ENCODE measurements at regions not wholly inside any gene's neighbourhood (a gene's known extent, or its start where the extent isn't known, plus 50 kb on each side); places are given as distances from the start of the nearest gene placed in this dataset.

DNA sequence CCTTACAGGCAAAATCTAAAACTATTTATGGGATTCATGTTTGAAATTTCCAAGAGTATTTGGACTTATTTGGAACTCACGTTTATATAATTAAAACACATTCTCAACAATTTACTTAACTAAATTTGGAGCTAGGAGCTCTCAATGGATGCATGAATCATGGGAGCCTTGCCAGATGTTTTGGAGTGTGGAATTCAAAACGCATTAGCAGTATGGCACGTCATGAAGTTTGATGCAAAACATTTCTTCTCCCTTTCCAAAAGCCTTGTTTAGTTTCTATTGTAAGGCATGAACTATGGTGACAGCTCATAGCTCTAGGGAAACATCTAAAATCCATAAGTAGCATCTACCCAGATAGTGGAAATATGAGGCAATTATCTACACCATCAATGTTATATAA is 701.6 kb downstream of the SATB2 start:
- TF ChIP-seq, protein P1, sequence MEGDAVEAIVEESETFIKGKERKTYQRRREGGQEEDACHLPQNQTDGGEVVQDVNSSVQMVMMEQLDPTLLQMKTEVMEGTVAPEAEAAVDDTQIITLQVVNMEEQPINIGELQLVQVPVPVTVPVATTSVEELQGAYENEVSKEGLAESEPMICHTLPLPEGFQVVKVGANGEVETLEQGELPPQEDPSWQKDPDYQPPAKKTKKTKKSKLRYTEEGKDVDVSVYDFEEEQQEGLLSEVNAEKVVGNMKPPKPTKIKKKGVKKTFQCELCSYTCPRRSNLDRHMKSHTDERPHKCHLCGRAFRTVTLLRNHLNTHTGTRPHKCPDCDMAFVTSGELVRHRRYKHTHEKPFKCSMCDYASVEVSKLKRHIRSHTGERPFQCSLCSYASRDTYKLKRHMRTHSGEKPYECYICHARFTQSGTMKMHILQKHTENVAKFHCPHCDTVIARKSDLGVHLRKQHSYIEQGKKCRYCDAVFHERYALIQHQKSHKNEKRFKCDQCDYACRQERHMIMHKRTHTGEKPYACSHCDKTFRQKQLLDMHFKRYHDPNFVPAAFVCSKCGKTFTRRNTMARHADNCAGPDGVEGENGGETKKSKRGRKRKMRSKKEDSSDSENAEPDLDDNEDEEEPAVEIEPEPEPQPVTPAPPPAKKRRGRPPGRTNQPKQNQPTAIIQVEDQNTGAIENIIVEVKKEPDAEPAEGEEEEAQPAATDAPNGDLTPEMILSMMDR (IDR thresholded peaks at IDR 0.05; ENCODE audit: insufficient read depth, low read depth, low read length, missing control alignments) = no peak
- H3K4me3 ChIP-seq (ENCODE audit: low read depth, low read length) = no peak overlapping the region
- no peak for DNase-seq (ENCODE audit: low read depth)

DNA sequence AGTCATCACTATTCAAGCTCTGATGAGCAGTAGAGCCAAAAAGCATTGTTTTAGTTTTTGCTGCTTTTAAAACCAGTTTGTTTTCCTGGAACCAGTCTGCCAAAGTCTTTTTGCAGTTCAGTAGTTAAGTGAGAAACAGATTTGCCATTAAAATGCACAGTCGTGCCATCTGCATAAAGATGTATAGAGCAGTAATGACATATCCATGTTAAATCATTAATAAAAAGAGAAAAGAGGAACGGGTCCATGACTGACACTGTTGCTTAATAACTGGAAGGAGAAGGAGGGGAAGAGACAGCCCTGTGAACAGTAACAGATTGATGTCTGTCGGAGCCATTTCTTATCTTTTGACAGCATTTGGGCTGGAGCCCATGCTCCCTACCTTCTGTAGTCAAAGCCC is 704.6 kb downstream of the SATB2 start:
- DNase-seq (ENCODE audit: low read depth) = no peak
- TF ChIP-seq, protein P1 (IDR thresholded peaks at IDR 0.05; ENCODE audit: insufficient read depth, low read depth, low read length, missing control alignments) = no peak
- no peak overlapping the region for H3K4me3 ChIP-seq (ENCODE audit: low read depth, low read length)

DNA sequence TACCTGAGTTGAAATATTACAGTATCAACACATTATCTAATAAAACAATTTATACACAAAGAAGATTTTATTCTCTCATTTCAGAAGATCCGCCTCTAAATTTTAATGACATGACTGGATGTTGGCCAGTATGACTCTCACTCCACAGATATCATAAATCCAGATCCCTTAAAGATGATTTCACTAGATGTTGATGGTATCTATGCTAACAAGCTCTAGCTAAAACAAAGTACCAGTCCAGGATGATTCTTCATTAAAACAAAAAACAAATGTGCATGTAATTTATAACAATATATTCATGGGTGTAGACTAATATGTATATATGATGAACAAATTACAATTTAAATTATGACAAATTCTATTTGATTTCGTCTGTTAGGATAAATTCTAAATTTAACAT is 708.4 kb downstream of the SATB2 start:
- TF ChIP-seq, protein P1 (IDR thresholded peaks at IDR 0.05; ENCODE audit: insufficient read depth, low read depth, low read length, missing control alignments) = no peak
- no peak for DNase-seq (ENCODE audit: low read depth)
- H3K4me3 ChIP-seq (ENCODE audit: low read depth, low read length) = no peak overlapping the region

DNA sequence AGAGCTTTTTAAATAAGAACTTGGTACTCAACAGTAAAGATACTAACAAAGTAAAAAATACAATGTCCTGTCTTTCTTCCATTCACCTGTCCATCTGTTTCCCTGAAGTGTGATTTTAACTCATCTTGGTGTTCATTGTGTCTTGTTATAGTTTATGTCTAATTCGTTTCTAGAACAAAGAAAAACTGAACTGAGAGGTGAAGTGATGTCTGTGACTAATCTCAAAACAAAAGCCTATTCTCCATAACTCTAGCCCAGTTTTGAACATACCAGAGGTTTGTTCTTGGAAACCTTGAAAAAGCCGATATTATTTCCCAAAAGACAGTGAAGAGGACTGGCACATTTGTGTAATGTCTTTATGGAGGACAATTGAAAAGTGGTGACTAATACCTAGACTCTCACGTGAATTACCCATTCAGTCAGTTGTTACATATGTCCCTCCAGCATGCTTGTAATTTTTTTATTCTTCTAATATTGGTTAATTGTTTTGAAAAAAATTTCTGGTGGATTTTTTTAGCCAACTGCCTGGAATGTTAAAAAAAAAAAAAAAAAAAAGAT is 725.8 kb downstream of the SATB2 start:
- no peak overlapping the region for H3K4me3 ChIP-seq (ENCODE audit: low read depth, low read length)
- DNase-seq (ENCODE audit: low read depth) = no peak

DNA sequence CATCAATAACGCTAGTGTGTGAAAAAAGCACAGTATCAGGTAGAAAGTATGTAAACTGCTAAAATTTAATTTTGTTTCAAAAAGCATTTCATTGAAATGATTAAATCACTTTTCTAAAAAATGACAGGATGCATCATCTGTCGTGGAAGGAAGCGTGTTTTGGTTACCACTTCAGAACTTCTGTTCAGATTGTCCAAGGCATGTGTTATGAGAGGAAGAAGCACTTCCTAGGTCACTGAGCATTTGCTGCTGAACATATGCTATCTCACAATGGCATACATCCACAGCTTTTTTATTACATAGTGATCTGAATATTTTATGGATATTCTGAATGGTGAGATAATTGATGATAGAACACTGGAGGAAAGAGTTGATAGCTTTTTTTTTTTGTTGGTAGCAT is 737.5 kb downstream of the SATB2 start:
- H3K4me3 ChIP-seq (ENCODE audit: low read depth, low read length) = no peak overlapping the region
- TF ChIP-seq, protein P1 (IDR thresholded peaks at IDR 0.05; ENCODE audit: insufficient read depth, low read depth, low read length, missing control alignments) = no peak
- DNase-seq (ENCODE audit: low read depth) = no peak

More for the DNA sequence above, 725.8 kb downstream of the SATB2 start:
- TF ChIP-seq, protein P1 (IDR thresholded peaks at IDR 0.05; ENCODE audit: insufficient read depth, low read depth, low read length, missing control alignments) = no peak

DNA sequence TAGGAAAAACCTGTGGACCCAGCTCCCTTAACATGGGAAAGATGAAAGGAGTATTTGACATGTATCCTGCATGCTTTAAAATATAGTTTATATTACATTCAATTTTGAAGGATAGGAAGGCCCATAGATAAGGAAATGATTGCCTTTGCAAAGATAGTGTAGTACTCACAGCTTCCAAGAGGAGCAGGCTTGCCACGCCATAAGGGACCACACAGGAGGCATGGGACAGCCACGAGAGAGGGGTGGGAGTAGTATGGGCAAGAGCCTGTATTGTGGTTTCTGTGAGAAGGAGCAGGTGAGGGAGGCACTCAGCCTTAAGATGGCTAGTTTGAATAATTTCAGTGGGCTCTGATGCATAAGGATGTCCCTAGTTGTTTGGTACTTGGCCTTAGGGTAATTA is 740.3 kb downstream of the SATB2 start:
- no peak for DNase-seq (ENCODE audit: low read depth)
- H3K4me3 ChIP-seq (ENCODE audit: low read depth, low read length) = no peak overlapping the region
- TF ChIP-seq, protein P1 (IDR thresholded peaks at IDR 0.05; ENCODE audit: insufficient read depth, low read depth, low read length, missing control alignments) = no peak

DNA sequence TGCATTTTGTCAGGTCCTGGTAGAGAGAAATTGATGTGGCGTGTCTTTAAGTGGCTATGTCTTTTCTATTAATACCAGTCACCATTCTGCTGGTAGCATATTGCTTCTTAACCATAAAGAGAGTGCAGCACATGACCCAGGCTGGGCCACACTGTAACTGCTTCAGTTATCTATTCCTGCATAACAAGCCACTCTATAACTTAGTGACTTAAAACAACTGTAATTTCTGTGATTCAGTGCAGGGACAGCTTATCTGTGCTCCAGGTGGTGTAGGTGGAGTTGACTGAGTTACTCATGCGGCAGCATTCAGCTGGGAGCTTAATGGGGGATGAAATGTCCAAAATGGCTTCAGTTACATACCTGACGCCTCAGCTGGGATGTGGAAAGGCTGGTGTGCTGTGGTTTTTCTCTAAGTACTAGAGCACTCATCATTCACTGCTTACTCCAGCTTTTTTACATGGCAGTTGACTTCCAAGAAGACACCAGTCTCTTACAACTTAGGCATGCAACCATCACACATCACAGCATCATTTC is 742.4 kb downstream of the SATB2 start:
- TF ChIP-seq, protein P1 (IDR thresholded peaks at IDR 0.05; ENCODE audit: insufficient read depth, low read depth, low read length, missing control alignments) = no peak
- no peak for DNase-seq (ENCODE audit: low read depth)
- H3K4me3 ChIP-seq (ENCODE audit: low read depth, low read length) = no peak overlapping the region

All from GM12865 (cell line).